Right lobe of liver (tissue), 6 donors: ENCODE measurements at regions not wholly inside any gene's neighbourhood (a gene's known extent, or its start where the extent isn't known, plus 50 kb on each side); places are given as distances from the start of the nearest gene placed in this dataset.

Experiments used
- ATAC-seq, 4 donors: fragments of 200-7000 bp; cut with Tn5 transposase; one replicate each; pipeline ENCODE4 v1.9.1; 2020; ENCODE audit warnings: mild to moderate bottlenecking in 4 of 4, moderate library complexity in 4 of 4
- DNase-seq, 3 donors: peaks; one replicate each; pipeline ENCODE4 v3.0.0-alpha.2; 2020
- H3K27ac ChIP-seq, 3 donors: fragments of 200-600 bp; one replicate each; pipeline ENCODE4 v1.8.0; 2022
- H3K27me3 ChIP-seq, 2 donors: fragments of 200-600 bp; one replicate each; pipeline ENCODE4 v1.8.0; 2022
- H3K36me3 ChIP-seq, 4 donors: fragments of 200-600 bp; sonication (generic) in 1 of 4; one replicate each; pipeline versions ENCODE4 v1.5.1 to v1.8.0; 2017 to 2022; ENCODE audit warnings: control low read depth in 1 of 4
- H3K4me1 ChIP-seq, 4 donors: fragments of 200-600 bp; sonication (generic) in 1 of 4; one replicate each; pipeline versions ENCODE4 v1.5.1 to v1.8.0; 2017 to 2022; ENCODE audit warnings: control low read depth in 1 of 4
- H3K4me3 ChIP-seq, 3 donors: fragments of 200-600 bp; one replicate each; pipeline ENCODE4 v1.8.0; 2022
- H3K9me3 ChIP-seq, 4 donors: fragments of 200-600 bp; sonication (generic) in 1 of 4; one replicate each; pipeline versions ENCODE4 v1.5.1 to v1.8.0; 2017 to 2022; ENCODE audit warnings: control low read depth in 1 of 4
- POLR2A ChIP-seq: fragments of 450-650 bp; IDR thresholded peaks from one replicate; pipeline ENCODE4 v1.6.1; 2017; ENCODE audit warnings: antibody characterized with exemption, mild to moderate bottlenecking
- WGBS: methylation state at CpG from one replicate; pipeline ENCODE4 v1.1.6; 2018; ENCODE audit warnings: low coverage, low lambda C conversion rate; ENCODE audit not compliant: insufficient coverage; ENCODE audit errors: missing lambda C conversion rate; 5-methylcytosine and 5-hydroxymethylcytosine counted together
- intact Hi-C, 2 donors: fragments of 100-400 bp; cut with DNase I; formaldehyde crosslinking; loops; one replicate each; pipeline versions ENCODE4 v1.11.2 to v1.14.1; 2022
- TF ChIP-seq, protein P1 (sequence below), 4 donors: fragments of 200-600 bp in 3 of 4; fragments of 450-650 bp in 1 of 4; IDR thresholded peaks; one replicate each; pipeline versions ENCODE4 v1.5.1 to v1.8.0; 2016 to 2022; ENCODE audit warnings: antibody characterized with exemption in 4 of 4, mild to moderate bottlenecking in 2 of 4
- donor health status: DM: no; HTN: yes; CAD: no.
- donor health status: DM: no; HTN: no; CAD: no.
- donor health status: DM: no; HTN: no; CAD: no.
- donor health status: DM: no; HTN: yes; CAD: no.
- donor health status: DM: no; HTN: yes; CAD: no.

GRCh38 chr2:188668017-188668680, 306.0 kb upstream of the COL3A1 start:
- Histone ChIP-seq H3K4me1 (no peaks in the 10 kb centered on the region), H3K4me3 (no peak overlapping the region), H3K27me3 (no peaks in the 10 kb centered on the region), H3K27ac (no peak overlapping the region), H3K36me3 (no peaks in the 10 kb centered on the region), H3K9me3 (no peaks in the 10 kb centered on the region)
- intact Hi-C loops = no loop called here
- WGBS = 35% methylated on average over 4 of the region's 4 CpGs
- ATAC-seq (no peak), DNase-seq (no peak)
- no peak for TF ChIP-seq POLR2A
- TF ChIP-seq, protein P1, sequence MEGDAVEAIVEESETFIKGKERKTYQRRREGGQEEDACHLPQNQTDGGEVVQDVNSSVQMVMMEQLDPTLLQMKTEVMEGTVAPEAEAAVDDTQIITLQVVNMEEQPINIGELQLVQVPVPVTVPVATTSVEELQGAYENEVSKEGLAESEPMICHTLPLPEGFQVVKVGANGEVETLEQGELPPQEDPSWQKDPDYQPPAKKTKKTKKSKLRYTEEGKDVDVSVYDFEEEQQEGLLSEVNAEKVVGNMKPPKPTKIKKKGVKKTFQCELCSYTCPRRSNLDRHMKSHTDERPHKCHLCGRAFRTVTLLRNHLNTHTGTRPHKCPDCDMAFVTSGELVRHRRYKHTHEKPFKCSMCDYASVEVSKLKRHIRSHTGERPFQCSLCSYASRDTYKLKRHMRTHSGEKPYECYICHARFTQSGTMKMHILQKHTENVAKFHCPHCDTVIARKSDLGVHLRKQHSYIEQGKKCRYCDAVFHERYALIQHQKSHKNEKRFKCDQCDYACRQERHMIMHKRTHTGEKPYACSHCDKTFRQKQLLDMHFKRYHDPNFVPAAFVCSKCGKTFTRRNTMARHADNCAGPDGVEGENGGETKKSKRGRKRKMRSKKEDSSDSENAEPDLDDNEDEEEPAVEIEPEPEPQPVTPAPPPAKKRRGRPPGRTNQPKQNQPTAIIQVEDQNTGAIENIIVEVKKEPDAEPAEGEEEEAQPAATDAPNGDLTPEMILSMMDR (IDR thresholded peaks at IDR 0.05) = no peak

- no peaks in the 10 kb centered on the region for H3K9me3 ChIP-seq
- intact Hi-C loops = no loop called here
- no peak for TF ChIP-seq POLR2A
- TF ChIP-seq, protein P1 (IDR thresholded peaks at IDR 0.05) = no peak
- H3K36me3 ChIP-seq = no peaks in the 10 kb centered on the region
- no peaks in the 10 kb centered on the region for H3K27me3 ChIP-seq
- DNase-seq (no peak), ATAC-seq (no peak)
- no peak overlapping the region for H3K27ac ChIP-seq
- no peak overlapping the region for H3K4me3 ChIP-seq
- H3K4me1 ChIP-seq = no peaks in the 10 kb centered on the region
These were observed 298.7 kb upstream of the COL3A1 start for GRCh38 chr2:188675391-188676009.

DNA sequence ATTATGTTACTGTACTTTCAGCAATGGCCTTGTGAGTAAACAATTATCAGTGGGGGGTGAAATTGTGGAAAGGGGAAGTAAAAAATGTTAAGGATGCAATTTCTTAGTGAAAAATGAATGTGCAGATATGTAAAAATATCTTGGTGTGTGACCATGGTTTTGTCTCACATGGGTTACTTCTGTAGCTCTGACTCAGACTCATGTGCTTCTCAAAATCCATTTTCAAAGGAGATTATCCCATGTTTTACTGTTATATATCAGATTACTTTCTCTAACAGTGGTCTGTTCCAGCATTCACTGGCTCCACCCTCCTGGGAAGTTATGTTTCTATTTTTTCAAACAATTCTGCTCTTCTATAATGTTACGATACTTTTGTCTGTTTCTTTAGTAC, 298.2 kb upstream of the COL3A1 start:
- 56% methylated on average over 1 of the region's 1 CpG for WGBS
- H3K36me3 ChIP-seq = no peaks in the 10 kb centered on the region
- intact Hi-C loops = no loop called here
- no peak overlapping the region for H3K4me3 ChIP-seq
- TF ChIP-seq, protein P1 (IDR thresholded peaks at IDR 0.05) = no peak
- no peak for TF ChIP-seq POLR2A
- H3K9me3 ChIP-seq = no peaks in the 10 kb centered on the region
- H3K27me3 ChIP-seq = no peaks in the 10 kb centered on the region
- H3K4me1 ChIP-seq = no peaks in the 10 kb centered on the region
- DNase-seq (no peak), ATAC-seq (no peak)
- H3K27ac ChIP-seq = no peak overlapping the region

GRCh38 chr2:188677142-188677541, 297.0 kb upstream of the COL3A1 start:
- intact Hi-C loops = no loop called here
- TF ChIP-seq POLR2A = no peak
- TF ChIP-seq, protein P1 (IDR thresholded peaks at IDR 0.05) = no peak
- Histone ChIP-seq H3K4me3 (no peak overlapping the region), H3K27me3 (no peaks in the 10 kb centered on the region), H3K9me3 (no peaks in the 10 kb centered on the region), H3K4me1 (no peaks in the 10 kb centered on the region), H3K27ac (no peak overlapping the region), H3K36me3 (no peaks in the 10 kb centered on the region)
- DNase-seq = no peak
- no peak for ATAC-seq
